Activated CD8-positive, alpha-beta memory T cell treated with anti-CD3 and anti-CD28 coated beads for 24 hours (primary cell): ENCODE measurements at regions not wholly inside any gene's neighbourhood (a gene's known extent, or its start where the extent isn't known, plus 50 kb on each side); places are given as distances from the start of the nearest gene placed in this dataset.
"Not testable (repeated sequence)": the region's sequence is repeated elsewhere in the genome, so short reads cannot be mapped to it uniquely, and the experiment has no call there.

Experiments used
- DNase-seq: peaks from one replicate; pipeline ENCODE4 v3.0.0-alpha.2; 2020

GRCh38 chr2:60230596-60230995 lies 322.9 kb downstream of the BCL11A start:
- DNase-seq: no peak

DNA sequence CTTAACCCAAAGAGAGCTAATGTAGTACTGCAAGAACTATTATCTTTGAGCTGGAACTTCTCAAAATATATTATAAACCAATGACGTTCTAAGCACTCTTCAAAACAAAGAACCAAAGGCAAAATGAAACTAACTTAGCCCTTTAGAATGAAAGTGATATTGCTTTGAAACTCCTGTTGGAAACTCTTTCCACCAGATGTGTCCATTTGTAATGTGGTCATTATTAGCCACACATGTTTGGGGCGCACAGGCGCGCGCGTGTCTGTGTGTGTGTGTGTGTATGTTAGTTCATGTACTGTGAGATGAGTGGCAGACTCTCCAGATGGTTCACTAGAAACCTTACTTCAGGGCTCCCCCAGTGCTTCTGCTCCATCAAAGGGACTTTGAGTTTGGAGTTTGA lies 323.4 kb downstream of the BCL11A start:
- DNase-seq: no peak

- DNase-seq: no peak
These were observed 326.5 kb downstream of the BCL11A start for GRCh38 chr2:60226943-60227342.

GRCh38 chr2:60226191-60226590 lies 327.3 kb downstream of the BCL11A start:
- DNase-seq: no peak

DNA sequence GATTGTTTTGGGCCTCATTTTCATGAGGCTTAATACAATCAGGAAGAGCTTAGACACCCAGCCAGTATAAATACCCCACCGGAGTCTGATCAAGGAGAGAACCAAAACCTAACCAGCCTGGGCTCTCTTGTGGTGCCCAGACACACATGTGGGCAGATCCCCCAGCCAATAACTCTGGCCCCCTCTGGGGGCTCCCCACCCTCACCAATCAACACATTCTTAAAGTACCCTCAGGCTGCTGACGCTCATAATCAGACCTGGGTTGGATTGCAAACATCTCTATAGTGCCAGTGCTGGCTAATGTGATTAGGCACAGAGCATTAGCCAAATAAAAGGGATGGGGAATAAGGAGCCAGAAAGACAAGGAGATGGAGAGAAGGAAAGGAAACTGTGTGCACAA lies 329.6 kb downstream of the BCL11A start:
- DNase-seq: no peak

DNA sequence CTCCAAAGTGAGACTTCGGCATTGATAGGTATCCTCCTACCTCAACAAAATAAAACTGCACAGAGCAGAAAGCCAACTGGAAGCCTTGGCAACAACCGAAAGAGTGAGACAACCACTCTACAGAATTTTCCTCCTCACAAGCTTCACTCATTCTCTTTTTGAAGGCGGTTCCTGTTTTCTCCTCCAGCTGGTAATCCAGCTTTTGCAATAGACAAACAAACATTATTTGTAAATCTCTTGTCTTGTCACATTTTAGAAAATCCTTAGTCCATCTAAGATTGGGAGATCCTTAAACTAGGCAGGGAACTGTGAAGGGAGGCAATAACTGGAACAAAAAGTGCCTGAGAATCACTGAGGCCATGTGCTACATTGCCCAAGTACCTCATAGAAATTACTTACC lies 332.4 kb downstream of the BCL11A start:
- no peak for DNase-seq

DNA sequence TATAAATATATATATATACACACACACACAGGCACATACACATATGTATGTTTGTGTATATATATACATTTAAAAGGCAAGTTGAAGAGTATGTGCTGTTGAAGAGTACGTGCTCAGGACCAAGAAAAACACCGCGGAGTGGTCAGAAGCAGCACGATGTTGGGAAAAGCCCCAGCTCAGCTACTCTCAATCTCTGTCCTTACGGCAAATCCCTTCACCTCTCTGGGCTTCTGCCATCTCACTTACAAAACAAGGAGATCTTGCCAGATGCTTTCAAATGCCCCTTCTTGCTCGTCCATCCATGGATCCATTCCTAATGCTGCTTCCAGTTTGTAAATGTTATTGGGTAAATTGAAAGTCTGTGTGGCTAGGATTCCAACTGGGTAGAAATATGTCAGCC lies 333.9 kb downstream of the BCL11A start:
- no peak for DNase-seq

GRCh38 chr2:60216452-60216995 lies 336.9 kb downstream of the BCL11A start:
- DNase-seq: no peak

GRCh38 chr2:60215386-60215901 lies 338.0 kb downstream of the BCL11A start:
- DNase-seq: no peak

DNA sequence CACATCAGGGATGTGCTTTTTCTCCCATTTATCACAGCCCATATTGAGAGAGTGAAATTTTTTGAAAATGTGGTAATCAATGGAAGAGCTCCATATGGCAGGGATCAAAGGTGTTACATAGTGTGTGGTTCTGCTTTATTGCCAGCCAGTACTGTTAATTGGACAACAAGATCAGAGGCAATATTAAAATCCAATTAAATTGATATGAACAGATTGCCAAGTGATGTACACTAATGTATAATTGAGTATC lies 338.9 kb downstream of the BCL11A start:
- DNase-seq: no peak

DNA sequence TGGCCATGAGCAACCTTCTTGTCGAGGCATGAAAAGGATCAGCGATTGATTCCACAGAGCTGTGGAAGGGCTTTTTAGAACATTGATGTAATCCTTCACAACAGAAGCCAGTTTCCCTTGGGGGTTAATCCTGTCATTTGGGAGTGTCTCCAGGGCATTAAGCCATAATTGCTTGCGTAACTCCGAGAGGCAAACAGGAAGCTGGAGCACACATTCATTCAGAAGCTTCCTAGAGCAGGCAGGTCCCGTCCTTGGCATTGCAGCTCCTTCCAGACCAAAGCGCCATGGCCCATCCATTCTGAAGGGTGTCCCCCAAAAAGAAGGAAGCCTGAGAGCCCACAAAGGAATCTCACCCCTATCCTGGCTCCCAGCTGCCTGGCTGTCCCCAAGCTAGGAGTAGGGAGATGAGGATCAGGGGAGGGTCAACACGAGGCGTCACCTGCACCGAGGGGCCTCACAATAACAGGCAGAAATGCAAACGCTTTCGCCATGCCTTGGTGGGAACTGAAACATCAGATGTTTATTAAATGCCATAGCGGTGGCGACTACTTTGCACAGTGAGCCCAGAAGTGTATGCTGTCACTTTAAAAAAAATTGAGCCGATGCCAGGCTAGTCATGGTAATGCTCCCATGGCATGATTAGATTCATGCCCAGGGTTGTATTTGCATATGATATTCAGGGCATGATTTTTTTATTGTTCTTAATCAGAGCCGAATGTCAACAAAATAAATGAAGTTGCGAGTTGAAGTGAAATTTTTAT lies 339.4 kb downstream of the BCL11A start:
- no peak for DNase-seq

DNA sequence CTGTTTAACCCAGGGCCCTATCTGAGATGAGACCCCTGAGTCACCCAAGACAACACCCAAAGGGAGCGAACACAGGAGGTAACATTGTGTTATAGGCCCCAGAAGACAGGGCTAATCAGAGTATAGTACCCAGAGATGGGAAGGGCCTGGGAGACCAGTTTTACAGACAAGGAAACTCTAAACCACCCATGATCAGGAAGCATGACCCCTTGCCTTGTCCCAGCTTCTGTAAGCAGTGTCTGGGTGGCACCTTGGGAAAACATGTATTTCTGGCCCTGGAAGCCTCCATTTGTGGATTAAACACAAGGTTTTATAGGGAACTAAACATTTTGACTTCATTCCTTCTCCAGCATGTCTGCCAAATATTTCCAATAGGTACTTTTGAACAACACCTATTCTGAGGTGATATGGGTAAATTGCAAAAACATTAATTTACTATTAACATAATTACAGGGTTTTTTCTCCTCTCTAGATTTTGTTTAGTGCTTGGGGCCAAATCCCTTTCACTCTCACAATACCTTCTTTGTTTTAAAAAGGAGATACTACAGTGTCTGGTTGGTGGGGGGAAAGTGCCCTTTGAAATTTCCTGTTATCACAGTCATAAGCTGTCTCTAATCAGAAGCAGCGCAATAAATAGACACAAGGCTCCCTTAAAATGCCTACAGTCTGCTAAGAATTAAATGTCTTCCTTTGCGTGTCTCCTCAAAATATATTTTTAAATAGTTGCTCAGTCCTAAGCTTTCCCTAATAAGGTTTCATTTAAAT lies 341.1 kb downstream of the BCL11A start:
- DNase-seq: no peak

DNA sequence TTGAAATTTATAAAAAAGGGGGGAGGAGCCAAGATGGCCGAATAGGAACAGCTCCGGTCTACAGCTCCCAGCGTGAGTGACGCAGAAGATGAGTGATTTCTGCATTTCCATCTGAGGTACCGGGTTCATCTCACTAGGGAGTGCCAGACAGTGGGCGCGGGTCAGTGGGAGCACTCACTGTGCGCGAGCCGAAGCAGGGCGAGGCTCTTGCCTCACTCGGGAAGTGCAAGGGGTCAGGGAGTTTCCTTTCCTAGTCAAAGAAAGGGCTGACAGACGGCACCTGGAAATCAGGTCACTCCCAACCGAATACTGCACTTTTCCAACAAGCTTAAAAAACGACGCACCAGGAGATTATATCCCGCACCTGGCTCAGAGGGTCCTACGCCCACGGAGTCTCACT lies 364.4 kb downstream of the BCL11A start:
- not testable (repeated sequence) for DNase-seq

DNA sequence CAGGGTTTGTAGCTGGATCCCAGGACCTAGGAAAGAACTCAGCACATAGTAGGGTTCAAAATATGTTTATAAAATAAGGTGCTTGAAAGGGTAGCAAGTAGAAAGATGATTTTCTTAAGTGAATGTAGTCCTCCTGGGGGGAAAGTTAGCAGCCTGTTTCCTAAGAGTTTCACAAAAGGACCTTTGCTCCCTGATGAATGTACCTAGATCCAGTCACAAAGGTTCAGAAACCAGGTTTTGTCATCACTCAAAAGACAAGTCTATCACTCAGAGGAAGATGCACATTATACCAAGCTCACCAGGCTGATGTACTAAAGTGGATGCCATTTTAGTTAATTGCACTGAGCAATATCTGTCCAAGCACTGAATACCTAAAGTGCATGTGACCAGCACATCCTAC lies 378.2 kb downstream of the BCL11A start:
- DNase-seq: no peak

DNA sequence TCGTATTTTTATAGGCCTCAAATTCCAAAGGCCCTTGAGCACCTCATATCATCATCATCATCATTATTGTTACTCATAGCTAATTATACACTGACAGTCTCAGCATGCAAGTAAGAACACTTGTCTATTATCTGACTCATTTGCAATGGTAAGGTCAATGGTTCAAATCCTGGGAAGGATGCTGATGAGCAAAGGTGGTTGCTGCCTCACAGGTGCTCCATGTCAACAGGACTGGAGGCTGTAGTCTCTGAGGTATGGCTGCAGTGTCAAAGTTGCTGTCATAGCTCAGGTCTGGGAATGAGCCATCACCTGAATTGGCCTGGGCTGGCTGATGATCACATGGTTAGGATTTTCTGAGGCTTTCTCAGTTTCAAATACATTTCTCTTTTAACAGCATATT lies 379.3 kb downstream of the BCL11A start:
- no peak for DNase-seq

GRCh38 chr2:60172801-60173200 lies 380.7 kb downstream of the BCL11A start:
- DNase-seq: no peak

GRCh38 chr2:60170272-60170671 lies 383.2 kb downstream of the BCL11A start:
- DNase-seq: no peak

DNA sequence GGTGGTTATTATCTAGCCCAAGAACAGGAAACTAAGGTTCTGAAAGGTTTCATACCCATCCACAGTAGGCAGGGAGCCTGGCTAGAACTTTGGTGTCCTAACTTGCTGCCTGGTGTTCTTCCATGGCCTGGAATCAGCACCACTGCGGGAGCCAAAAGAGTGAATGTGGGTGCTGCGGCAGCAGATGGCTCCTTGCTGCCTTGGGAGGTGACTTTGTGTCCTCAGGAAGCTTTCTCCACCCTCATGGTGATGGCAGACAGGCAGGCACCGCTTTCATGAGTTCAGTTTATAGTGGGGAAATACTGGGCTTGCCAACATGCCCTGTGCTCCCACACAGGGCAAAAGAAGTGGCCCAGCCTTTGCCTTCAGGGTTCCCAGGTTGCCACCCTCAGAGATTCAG lies 385.2 kb downstream of the BCL11A start:
- no peak for DNase-seq

DNA sequence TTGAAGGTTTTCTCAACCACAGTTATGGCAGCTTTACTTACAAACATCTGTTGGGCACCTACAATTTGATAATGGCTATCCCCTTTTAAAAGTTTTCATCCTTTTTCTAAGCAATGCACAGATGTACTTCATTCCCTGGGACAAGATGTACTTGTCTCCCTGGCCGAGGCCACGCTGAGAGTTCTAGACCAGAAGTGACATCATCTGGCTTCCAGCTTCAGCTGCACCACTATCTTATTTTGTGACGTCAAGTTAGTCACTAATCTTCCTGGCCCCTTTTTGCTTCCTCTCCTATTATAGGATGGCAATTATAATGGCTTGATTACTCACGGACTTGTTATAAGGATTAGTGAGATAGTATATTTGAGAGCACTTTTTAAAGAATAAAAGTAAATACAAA lies 386.4 kb downstream of the BCL11A start:
- no peak for DNase-seq

- DNase-seq: no peak
These were observed 389.8 kb downstream of the BCL11A start for GRCh38 chr2:60163691-60164090.

DNA sequence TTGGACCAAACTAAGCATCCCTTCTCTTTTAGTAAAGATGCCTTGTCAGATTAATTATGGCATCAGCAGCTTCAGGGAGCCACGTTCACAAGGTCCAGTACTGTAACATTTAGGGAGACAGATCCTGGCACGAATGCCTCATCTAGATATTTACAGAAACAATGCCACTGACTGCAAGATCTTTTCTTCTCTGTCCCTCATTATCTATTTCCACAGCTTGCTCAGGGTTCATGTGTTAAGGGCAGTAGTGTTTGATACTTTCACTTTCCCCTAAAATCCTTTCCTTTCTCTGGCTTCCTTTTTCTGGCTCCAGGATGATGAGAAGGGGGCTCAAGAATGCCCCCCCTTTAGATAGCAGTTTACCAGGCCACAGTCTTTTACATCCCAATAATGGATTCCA lies 393.9 kb downstream of the BCL11A start:
- DNase-seq: no peak

DNA sequence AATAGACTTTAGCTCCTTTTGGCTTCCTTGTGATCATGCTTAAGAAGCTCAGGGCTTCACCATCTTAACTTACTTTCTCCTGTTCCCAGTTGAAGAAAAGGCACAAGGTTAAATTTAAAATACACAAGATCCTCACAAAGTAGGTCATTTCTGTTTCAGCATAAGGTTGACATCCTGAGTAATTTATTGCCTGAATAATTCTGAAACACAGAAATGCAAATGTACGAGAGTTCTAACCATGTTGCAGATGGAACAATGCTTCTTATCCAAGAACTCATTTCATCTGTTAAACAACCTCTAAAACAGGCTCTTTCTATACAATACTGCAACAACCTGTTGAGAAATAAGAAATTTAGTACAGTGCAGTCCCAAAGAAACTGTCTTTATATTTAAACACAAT lies 395.2 kb downstream of the BCL11A start:
- DNase-seq: no peak

GRCh38 chr2:60157283-60157682 lies 396.2 kb downstream of the BCL11A start:
- DNase-seq: no peak

DNA sequence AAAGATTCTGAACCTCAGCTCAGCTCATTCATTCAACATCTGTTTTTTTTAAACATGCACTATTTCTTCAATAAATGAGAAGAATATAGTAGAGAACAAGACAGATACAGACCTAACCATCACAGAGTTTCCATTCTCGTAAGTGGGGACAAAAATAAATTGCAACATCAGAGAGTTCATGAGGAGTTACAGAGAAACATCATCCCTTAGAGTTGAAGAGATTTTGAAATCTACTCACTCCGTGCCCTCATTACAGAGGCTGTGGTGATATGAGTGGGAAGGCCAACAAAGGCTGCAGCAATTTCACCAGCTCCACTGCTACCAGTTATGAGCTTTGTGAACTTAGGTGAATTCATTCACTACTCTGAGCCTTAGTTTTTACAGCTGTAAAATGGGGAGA lies 399.3 kb downstream of the BCL11A start:
- no peak for DNase-seq
